Cardiac fibroblast (primary cell): ENCODE measurements at regions not wholly inside any gene's neighbourhood (a gene's known extent, or its start where the extent isn't known, plus 50 kb on each side); places are given as distances from the start of the nearest gene placed in this dataset.

ENCODE experiments used
- DNase-seq, 2 donors: peaks; one replicate each; pipeline versions ENCODE4 v3.0.0 to v3.0.0-alpha.2; 2010; ENCODE audit warnings: low read depth in 2 of 2
- H3K4me3 ChIP-seq, 2 donors: replicated peaks in 1 of 2; 1 replicate in 1 of 2; 2 replicates in 1 of 2; pipeline ENCODE4 v1.5.1; 2011; ENCODE audit warnings: low read depth in 2 of 2, low read length in 2 of 2, mild to moderate bottlenecking in 2 of 2, moderate library complexity in 1 of 2
- CTCF ChIP-seq: IDR thresholded peaks from one replicate; pipeline ENCODE4 v1.5.1; 2011; ENCODE audit warnings: low read depth, mild to moderate bottlenecking, low read length, inconsistent platforms

GRCh38 chr7:12064586-12065127 is 146.4 kb upstream of the TMEM106B start:
- H3K4me3 ChIP-seq, result no peak overlapping the region
- TF ChIP-seq CTCF, result no peak
- no peak for DNase-seq

- DNase-seq, result no peak
- no peak for TF ChIP-seq CTCF
- no peak overlapping the region for H3K4me3 ChIP-seq
Observed at GRCh38 chr7:12066004-12066403, 145.1 kb upstream of the TMEM106B start.

- TF ChIP-seq CTCF, result no peak
- H3K4me3 ChIP-seq, result no peak overlapping the region
Observed at GRCh38 chr7:12066521-12066920, 144.6 kb upstream of the TMEM106B start.

GRCh38 chr7:12067156-12067831 is 143.8 kb upstream of the TMEM106B start:
- H3K4me3 ChIP-seq, result no peak overlapping the region
- peak; percentile 65 to 84 for DNase-seq
- peak; percentile 85 for TF ChIP-seq CTCF

More at GRCh38 chr7:12066521-12066920, 144.6 kb upstream of the TMEM106B start:
- DNase-seq, result peak in 1 of 2 donors; percentile 29

GRCh38 chr7:12069757-12070156 is 141.3 kb upstream of the TMEM106B start:
- TF ChIP-seq CTCF, result no peak
- H3K4me3 ChIP-seq, result no peak overlapping the region
- DNase-seq, result no peak

GRCh38 chr7:12074889-12075288 is 136.2 kb upstream of the TMEM106B start:
- TF ChIP-seq CTCF, result no peak
- no peak overlapping the region for H3K4me3 ChIP-seq
- no peak for DNase-seq
